ENCODE measurements at regions not wholly inside any gene's neighbourhood (a gene's known extent, or its start where the extent isn't known, plus 50 kb on each side); places are given as distances from the start of the nearest gene placed in this dataset.
A peak's percentile ranks its signal among the peaks of the same experiment; 100 is the strongest.

DNA sequence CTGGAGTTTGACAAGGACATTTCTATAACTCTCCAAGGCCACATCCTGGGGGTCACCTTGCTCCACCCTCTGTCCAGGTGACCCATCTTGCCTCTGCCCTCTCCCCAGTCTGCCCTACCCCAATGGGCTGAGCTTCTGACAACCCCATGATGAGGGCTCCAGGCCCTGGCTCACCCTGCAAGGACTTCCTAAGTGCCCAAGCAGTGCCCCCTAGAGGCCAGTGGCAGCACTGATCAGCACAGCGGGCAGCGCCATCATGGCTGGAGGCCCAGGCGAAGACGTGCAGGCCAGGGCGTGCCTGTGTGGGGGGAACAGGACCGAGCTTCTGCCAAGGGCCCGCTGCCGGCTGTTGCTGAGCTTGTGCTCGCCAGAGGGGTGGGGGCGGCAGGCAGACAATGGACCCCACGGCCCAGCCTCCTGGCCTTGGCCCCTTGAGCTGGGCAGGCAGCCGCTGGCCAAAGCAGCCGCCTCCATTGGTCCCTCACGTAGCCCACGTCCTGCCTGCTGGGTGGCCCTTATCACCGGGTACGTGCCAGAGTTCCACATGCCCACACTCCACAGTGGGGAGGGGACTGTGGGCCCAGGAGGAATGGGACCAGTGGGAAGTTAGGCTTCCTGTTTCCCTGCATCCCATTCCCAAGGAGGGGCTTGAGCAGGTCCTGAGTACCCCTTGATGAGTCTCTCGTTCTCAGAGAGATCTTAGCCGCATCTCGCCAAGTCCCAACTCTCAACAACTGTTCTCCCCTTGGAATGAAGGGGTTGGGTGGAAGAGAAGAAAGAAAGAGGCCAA, 64.3 kb downstream of the MRPL14 start:
- Histone ChIP-seq H3K4me3 (no peak overlapping the region), H3K4me1 (replicated peaks) (no peaks in the 10 kb centered on the region), H3K27me3 (replicated peaks; ENCODE audit: insufficient read depth) (no peaks in the 10 kb centered on the region), H3K9me3 (no peaks in the 10 kb centered on the region), H3K27ac (no peak overlapping the region), H3K36me3 (no peaks in the 10 kb centered on the region)
- TF ChIP-seq POLR2AphosphoS5 (IDR thresholded peaks at IDR 0.05) (no peak), POLR2A (IDR thresholded peaks at IDR 0.05) (no peak), CTCF (IDR thresholded peaks at IDR 0.05) (peak in 2 of 4 experiments; percentile 35 to 51)
- WGBS = 51% methylated on average over 11 of the region's 20 CpGs
- intact Hi-C loops (cut with DNase I) = no loop called here
- no peak for DNase-seq (ENCODE audit: low spot score)

- Histone ChIP-seq H3K9me3 (no peaks in the 10 kb centered on the region), H3K27me3 (replicated peaks; ENCODE audit: insufficient read depth) (no peaks in the 10 kb centered on the region), H3K4me3 (no peak overlapping the region), H3K27ac (no peak overlapping the region), H3K4me1 (replicated peaks) (no peaks in the 10 kb centered on the region), H3K36me3 (no peaks in the 10 kb centered on the region)
- WGBS = 51% methylated on average over 3 of the region's 3 CpGs
- TF ChIP-seq POLR2AphosphoS5 (IDR thresholded peaks at IDR 0.05) (no peak), POLR2A (IDR thresholded peaks at IDR 0.05) (no peak), CTCF (IDR thresholded peaks at IDR 0.05) (no peak)
- intact Hi-C loops (cut with DNase I) = no loop called here
- no peak for DNase-seq (ENCODE audit: low spot score)
Measured at GRCh38 chr6:44062105-44062770, 65.0 kb downstream of the MRPL14 start.

GRCh38 chr6:44061375-44062104, 65.7 kb downstream of the MRPL14 start:
- Histone ChIP-seq H3K27me3 (replicated peaks; ENCODE audit: insufficient read depth) (no peaks in the 10 kb centered on the region), H3K36me3 (no peaks in the 10 kb centered on the region), H3K27ac (no peak overlapping the region), H3K9me3 (no peaks in the 10 kb centered on the region), H3K4me3 (no peak overlapping the region), H3K4me1 (replicated peaks) (no peaks in the 10 kb centered on the region)
- TF ChIP-seq POLR2AphosphoS5 (IDR thresholded peaks at IDR 0.05) (no peak), CTCF (IDR thresholded peaks at IDR 0.05) (no peak), POLR2A (IDR thresholded peaks at IDR 0.05) (no peak)
- WGBS = 47% methylated on average over 5 of the region's 5 CpGs
- no peak for DNase-seq (ENCODE audit: low spot score)
- intact Hi-C loops (cut with DNase I) = no loop called here

DNA sequence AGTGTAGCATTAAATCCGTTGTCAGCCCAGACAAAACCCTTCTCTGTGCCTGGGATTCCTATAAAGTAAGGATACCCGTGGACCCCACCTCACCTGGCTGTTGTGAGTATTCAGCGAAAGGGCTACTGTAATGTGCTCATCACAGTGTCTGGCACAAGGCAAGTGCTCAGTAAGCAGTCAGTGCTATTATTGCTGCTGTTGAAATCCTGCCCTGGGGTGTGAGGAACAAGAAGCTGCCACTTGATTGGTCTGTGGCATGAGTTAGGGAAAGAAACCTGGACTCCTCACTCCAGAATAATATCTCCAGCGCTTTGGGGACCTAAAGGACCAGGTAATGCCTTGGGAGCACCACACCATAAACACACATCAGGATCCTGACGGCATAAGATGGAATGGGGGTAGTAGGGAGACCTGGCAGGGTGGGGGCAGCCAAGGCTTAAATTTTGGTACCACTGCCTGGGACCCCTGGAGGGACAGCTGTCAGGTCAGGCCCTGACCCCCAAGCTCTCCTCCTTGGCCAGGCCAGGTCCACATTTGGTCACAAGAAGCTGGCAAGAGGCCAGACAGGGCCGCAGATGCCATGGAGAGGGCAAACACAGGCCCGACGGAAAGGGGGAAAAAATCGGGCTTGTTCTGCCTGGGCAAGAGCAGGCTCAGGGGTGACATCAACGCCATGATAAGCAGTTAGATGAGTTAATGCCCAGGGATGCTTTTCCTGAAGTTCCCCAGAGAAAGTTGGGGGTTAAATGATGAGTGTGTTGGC, 66.5 kb downstream of the MRPL14 start:
- no peak for DNase-seq (ENCODE audit: low spot score)
- no peak overlapping the region for H3K4me3 ChIP-seq
- H3K36me3 ChIP-seq = no peaks in the 10 kb centered on the region
- no peaks in the 10 kb centered on the region for H3K27me3 ChIP-seq (replicated peaks; ENCODE audit: insufficient read depth)
- intact Hi-C loops (cut with DNase I) = no loop called here
- TF ChIP-seq POLR2AphosphoS5 (IDR thresholded peaks at IDR 0.05) = no peak
- TF ChIP-seq CTCF (IDR thresholded peaks at IDR 0.05) = no peak
- no peak for TF ChIP-seq POLR2A (IDR thresholded peaks at IDR 0.05)
- no peaks in the 10 kb centered on the region for H3K4me1 ChIP-seq (replicated peaks)
- no peak overlapping the region for H3K27ac ChIP-seq
- H3K9me3 ChIP-seq = no peaks in the 10 kb centered on the region
- WGBS = 84% methylated on average over 10 of the region's 10 CpGs

Measured in prostate gland (tissue), 2 donors.